Tibial nerve (tissue), 3 donors: ENCODE measurements at regions not wholly inside any gene's neighbourhood (a gene's known extent, or its start where the extent isn't known, plus 50 kb on each side); places are given as distances from the start of the nearest gene placed in this dataset.

ENCODE experiments used
- POLR2A ChIP-seq, 2 donors: fragments of 450-650 bp; IDR thresholded peaks; one replicate each; pipeline ENCODE4 v1.6.1; 2017; ENCODE audit warnings: antibody characterized with exemption in 2 of 2, mild to moderate bottlenecking in 2 of 2, moderate library complexity in 2 of 2
- TF ChIP-seq, protein P1 (sequence below), 5 experiments: fragments of 200-600 bp in 3 of 5; fragments of 450-650 bp in 2 of 5; sonication (generic) in 3 of 5; IDR thresholded peaks; one replicate each; pipeline ENCODE4 v1.5.1; 2016 to 2019; ENCODE audit warnings: antibody characterized with exemption in 5 of 5, mild to moderate bottlenecking in 3 of 5, moderate library complexity in 2 of 5

GRCh38 chr2:155250800-155251199 lies 552.3 kb downstream of the KCNJ3 start:
- TF ChIP-seq, protein P1, sequence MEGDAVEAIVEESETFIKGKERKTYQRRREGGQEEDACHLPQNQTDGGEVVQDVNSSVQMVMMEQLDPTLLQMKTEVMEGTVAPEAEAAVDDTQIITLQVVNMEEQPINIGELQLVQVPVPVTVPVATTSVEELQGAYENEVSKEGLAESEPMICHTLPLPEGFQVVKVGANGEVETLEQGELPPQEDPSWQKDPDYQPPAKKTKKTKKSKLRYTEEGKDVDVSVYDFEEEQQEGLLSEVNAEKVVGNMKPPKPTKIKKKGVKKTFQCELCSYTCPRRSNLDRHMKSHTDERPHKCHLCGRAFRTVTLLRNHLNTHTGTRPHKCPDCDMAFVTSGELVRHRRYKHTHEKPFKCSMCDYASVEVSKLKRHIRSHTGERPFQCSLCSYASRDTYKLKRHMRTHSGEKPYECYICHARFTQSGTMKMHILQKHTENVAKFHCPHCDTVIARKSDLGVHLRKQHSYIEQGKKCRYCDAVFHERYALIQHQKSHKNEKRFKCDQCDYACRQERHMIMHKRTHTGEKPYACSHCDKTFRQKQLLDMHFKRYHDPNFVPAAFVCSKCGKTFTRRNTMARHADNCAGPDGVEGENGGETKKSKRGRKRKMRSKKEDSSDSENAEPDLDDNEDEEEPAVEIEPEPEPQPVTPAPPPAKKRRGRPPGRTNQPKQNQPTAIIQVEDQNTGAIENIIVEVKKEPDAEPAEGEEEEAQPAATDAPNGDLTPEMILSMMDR (IDR thresholded peaks at IDR 0.05), result no peak
- no peak for TF ChIP-seq POLR2A (IDR thresholded peaks at IDR 0.05)
